ENCODE measurements at regions not wholly inside any gene's neighbourhood (a gene's known extent, or its start where the extent isn't known, plus 50 kb on each side); places are given as distances from the start of the nearest gene placed in this dataset.

- TF ChIP-seq POLR2A (IDR thresholded peaks at IDR 0.05) (no peak), POLR2AphosphoS5 (IDR thresholded peaks at IDR 0.05) (no peak), CTCF (IDR thresholded peaks at IDR 0.05) (no peak), EP300 (IDR thresholded peaks at IDR 0.05) (no peak)
These were observed 244.9 kb upstream of the CBLB start for GRCh38 chr3:106113747-106114146.

Measured in upper lobe of left lung (tissue), 4 donors.